Glomerular visceral epithelial cell (primary cell): ENCODE measurements at regions not wholly inside any gene's neighbourhood (a gene's known extent, or its start where the extent isn't known, plus 50 kb on each side); places are given as distances from the start of the nearest gene placed in this dataset.

Experiments used
- DNase-seq: peaks from one replicate; pipeline ENCODE4 v3.0.0-alpha.2; 2016; ENCODE audit errors: extremely low spot score

GRCh38 chrX:22325096-22325495 lies 52.4 kb downstream of the CBLL2 start:
- peak; percentile 12 for DNase-seq

GRCh38 chrX:22329783-22330182 lies 57.1 kb downstream of the CBLL2 start:
- no peak for DNase-seq

- no peak for DNase-seq
Observed at GRCh38 chrX:22338740-22339139, 66.0 kb downstream of the CBLL2 start.

GRCh38 chrX:22339459-22339858 lies 66.7 kb downstream of the CBLL2 start:
- no peak for DNase-seq

- peak; percentile 1 for DNase-seq
Observed at GRCh38 chrX:22340022-22340616, 67.4 kb downstream of the CBLL2 start.

- DNase-seq: no peak
Observed at GRCh38 chrX:22343192-22343591, 70.5 kb downstream of the CBLL2 start.

- no peak for DNase-seq
Observed at GRCh38 chrX:22345884-22346283, 73.2 kb downstream of the CBLL2 start.

GRCh38 chrX:22347491-22347890 lies 74.8 kb downstream of the CBLL2 start:
- DNase-seq: no peak

GRCh38 chrX:22349116-22349515 lies 76.4 kb downstream of the CBLL2 start:
- no peak for DNase-seq

- no peak for DNase-seq
Observed at GRCh38 chrX:22351076-22351475, 78.4 kb downstream of the CBLL2 start.

- no peak for DNase-seq
Observed at GRCh38 chrX:22351966-22352365, 79.3 kb downstream of the CBLL2 start.

GRCh38 chrX:22357621-22358020 lies 84.9 kb downstream of the CBLL2 start:
- no peak for DNase-seq

- no peak for DNase-seq
Observed at GRCh38 chrX:22360129-22360528, 87.4 kb downstream of the CBLL2 start.

- DNase-seq: peak; percentile 53
Observed at GRCh38 chrX:22365460-22365859, 92.7 kb downstream of the CBLL2 start.

- DNase-seq: no peak
Observed at GRCh38 chrX:22366166-22366702, 93.5 kb downstream of the CBLL2 start.

GRCh38 chrX:22366906-22367305 lies 94.2 kb downstream of the CBLL2 start:
- DNase-seq: no peak

GRCh38 chrX:22373094-22373493 lies 100.4 kb downstream of the CBLL2 start:
- no peak for DNase-seq

GRCh38 chrX:22373766-22374165 lies 101.1 kb downstream of the CBLL2 start:
- no peak for DNase-seq

GRCh38 chrX:22376369-22376768 lies 103.7 kb downstream of the CBLL2 start:
- DNase-seq: no peak

- DNase-seq: no peak
Observed at GRCh38 chrX:22378296-22378695, 105.6 kb downstream of the CBLL2 start.

- no peak for DNase-seq
Observed at GRCh38 chrX:22383988-22384387, 111.3 kb downstream of the CBLL2 start.

- DNase-seq: peak; percentile 20
Observed at GRCh38 chrX:22389556-22390179, 117.0 kb downstream of the CBLL2 start.

GRCh38 chrX:22392133-22392948 lies 119.6 kb downstream of the CBLL2 start:
- DNase-seq: no peak
